HG02970 (cell line): ENCODE measurements at regions not wholly inside any gene's neighbourhood (a gene's known extent, or its start where the extent isn't known, plus 50 kb on each side); places are given as distances from the start of the nearest gene placed in this dataset.

Source experiments
- ATAC-seq: cut with Tn5 transposase; IDR thresholded peaks from one replicate; pipeline ENCODE4 v1.9.1; 2021; ENCODE audit warnings: mild to moderate bottlenecking, moderate library complexity, moderate number of reproducible peaks; ENCODE audit not compliant: unreplicated experiment, low FRiP score

- no peak for ATAC-seq
These were observed 178.8 kb downstream of the ARRDC4 start for GRCh38 chr15:98139337-98139736.

- ATAC-seq, result no peak
These were observed 182.1 kb downstream of the ARRDC4 start for GRCh38 chr15:98142572-98142971.

GRCh38 chr15:98143116-98143515 lies 182.6 kb downstream of the ARRDC4 start:
- no peak for ATAC-seq

GRCh38 chr15:98144388-98144787 lies 183.9 kb downstream of the ARRDC4 start:
- no peak for ATAC-seq

GRCh38 chr15:98146031-98146820 lies 185.7 kb downstream of the ARRDC4 start:
- no peak for ATAC-seq

GRCh38 chr15:98147415-98147814 lies 186.9 kb downstream of the ARRDC4 start:
- ATAC-seq, result no peak

GRCh38 chr15:98150084-98150483 lies 189.6 kb downstream of the ARRDC4 start:
- ATAC-seq, result no peak

- no peak for ATAC-seq
These were observed 190.0 kb downstream of the ARRDC4 start for GRCh38 chr15:98150536-98150935.

- no peak for ATAC-seq
These were observed 190.6 kb downstream of the ARRDC4 start for GRCh38 chr15:98151096-98151495.

- no peak for ATAC-seq
These were observed 191.7 kb downstream of the ARRDC4 start for GRCh38 chr15:98152156-98152555.

- ATAC-seq, result no peak
These were observed 194.4 kb downstream of the ARRDC4 start for GRCh38 chr15:98154863-98155262.

GRCh38 chr15:98155356-98155755 lies 194.9 kb downstream of the ARRDC4 start:
- no peak for ATAC-seq

- no peak for ATAC-seq
These were observed 199.7 kb downstream of the ARRDC4 start for GRCh38 chr15:98160236-98160635.

GRCh38 chr15:98163319-98164045 lies 203.0 kb downstream of the ARRDC4 start:
- no peak for ATAC-seq

- no peak for ATAC-seq
These were observed 204.1 kb downstream of the ARRDC4 start for GRCh38 chr15:98164571-98164970.

- ATAC-seq, result no peak
These were observed 204.5 kb downstream of the ARRDC4 start for GRCh38 chr15:98164986-98165385.

- ATAC-seq, result no peak
These were observed 207.3 kb downstream of the ARRDC4 start for GRCh38 chr15:98167722-98168268.

- no peak for ATAC-seq
These were observed 209.0 kb downstream of the ARRDC4 start for GRCh38 chr15:98169551-98169950.

GRCh38 chr15:98174286-98174685 lies 213.8 kb downstream of the ARRDC4 start:
- ATAC-seq, result no peak

- no peak for ATAC-seq
These were observed 214.3 kb downstream of the ARRDC4 start for GRCh38 chr15:98174841-98175240.

GRCh38 chr15:98177966-98178592 lies 217.6 kb downstream of the ARRDC4 start:
- ATAC-seq, result no peak
